Esophagus (tissue), 2 donors: ENCODE measurements at regions not wholly inside any gene's neighbourhood (a gene's known extent, or its start where the extent isn't known, plus 50 kb on each side); places are given as distances from the start of the nearest gene placed in this dataset.

ENCODE experiments used
- H3K27ac ChIP-seq, 2 donors: one replicate each; pipeline ENCODE4 v1.5.1; 2013; ENCODE audit warnings: low read depth in 2 of 2, mild to moderate bottlenecking in 2 of 2, inconsistent platforms in 1 of 2, low read length in 1 of 2, moderate library complexity in 1 of 2
- H3K27me3 ChIP-seq, 2 donors: one replicate each; pipeline ENCODE4 v1.6.1; 2013; ENCODE audit warnings: low read length in 2 of 2, control low read depth in 1 of 2, mild to moderate bottlenecking in 1 of 2; ENCODE audit not compliant: insufficient read depth in 2 of 2, control insufficient read depth in 1 of 2
- H3K36me3 ChIP-seq, 2 donors: one replicate each; pipeline ENCODE4 v1.6.1; 2013; ENCODE audit warnings: low read length in 1 of 2; ENCODE audit not compliant: control insufficient read depth in 2 of 2, insufficient read depth in 2 of 2
- H3K4me1 ChIP-seq, 2 donors: one replicate each; pipeline ENCODE4 v1.6.1; 2013; ENCODE audit warnings: low read length in 1 of 2; ENCODE audit not compliant: control insufficient read depth in 2 of 2, insufficient read depth in 2 of 2
- H3K4me3 ChIP-seq, 2 donors: one replicate each; pipeline ENCODE4 v1.5.1; 2013; ENCODE audit warnings: low read length in 2 of 2, mild to moderate bottlenecking in 2 of 2, low read depth in 1 of 2, moderate library complexity in 1 of 2
- H3K9me3 ChIP-seq, 2 donors: one replicate each; pipeline ENCODE4 v1.6.1; 2013; ENCODE audit warnings: mild to moderate bottlenecking in 2 of 2, low read depth in 1 of 2, low read length in 1 of 2, moderate library complexity in 1 of 2; ENCODE audit not compliant: control insufficient read depth in 2 of 2, insufficient read depth in 1 of 2
- whole genome bisulfite sequencing, 2 donors: extraction: QIAGEN DNeasy Blood & Tissue Kit; methylation state at CpG; one replicate each; pipeline ENCODE4 v1.1.7; 2013; 5-methylcytosine and 5-hydroxymethylcytosine counted together
- donor health status: healthy with polysubstance abuse.
- donor health status: Bipolar disorder and iron deficiency.

- Histone ChIP-seq H3K27me3 (no peaks in the 10 kb centered on the region), H3K36me3 (no peaks in the 10 kb centered on the region), H3K9me3 (peaks cover 0 to 4% of the 10 kb centered on the region in 2 donors), H3K4me3 (no peak overlapping the region), H3K4me1 (no peaks in the 10 kb centered on the region), H3K27ac (no peak overlapping the region)
- WGBS, 2 donors = 91 to 94% methylated on average over 3 of the region's 3 CpGs
These were observed 410.0 kb downstream of the TGFB2 start for GRCh38 chr1:218755128-218755527.

GRCh38 chr1:218759795-218760194 is 413.9 kb upstream of the LYPLAL1 start:
- Histone ChIP-seq H3K9me3 (peaks cover 0 to under 1% of the 10 kb centered on the region in 2 donors), H3K27me3 (no peaks in the 10 kb centered on the region), H3K36me3 (no peaks in the 10 kb centered on the region), H3K4me1 (no peaks in the 10 kb centered on the region), H3K27ac (no peak overlapping the region), H3K4me3 (no peak overlapping the region)
- WGBS, 2 donors = 91 to 94% methylated on average over 3 of the region's 3 CpGs

DNA sequence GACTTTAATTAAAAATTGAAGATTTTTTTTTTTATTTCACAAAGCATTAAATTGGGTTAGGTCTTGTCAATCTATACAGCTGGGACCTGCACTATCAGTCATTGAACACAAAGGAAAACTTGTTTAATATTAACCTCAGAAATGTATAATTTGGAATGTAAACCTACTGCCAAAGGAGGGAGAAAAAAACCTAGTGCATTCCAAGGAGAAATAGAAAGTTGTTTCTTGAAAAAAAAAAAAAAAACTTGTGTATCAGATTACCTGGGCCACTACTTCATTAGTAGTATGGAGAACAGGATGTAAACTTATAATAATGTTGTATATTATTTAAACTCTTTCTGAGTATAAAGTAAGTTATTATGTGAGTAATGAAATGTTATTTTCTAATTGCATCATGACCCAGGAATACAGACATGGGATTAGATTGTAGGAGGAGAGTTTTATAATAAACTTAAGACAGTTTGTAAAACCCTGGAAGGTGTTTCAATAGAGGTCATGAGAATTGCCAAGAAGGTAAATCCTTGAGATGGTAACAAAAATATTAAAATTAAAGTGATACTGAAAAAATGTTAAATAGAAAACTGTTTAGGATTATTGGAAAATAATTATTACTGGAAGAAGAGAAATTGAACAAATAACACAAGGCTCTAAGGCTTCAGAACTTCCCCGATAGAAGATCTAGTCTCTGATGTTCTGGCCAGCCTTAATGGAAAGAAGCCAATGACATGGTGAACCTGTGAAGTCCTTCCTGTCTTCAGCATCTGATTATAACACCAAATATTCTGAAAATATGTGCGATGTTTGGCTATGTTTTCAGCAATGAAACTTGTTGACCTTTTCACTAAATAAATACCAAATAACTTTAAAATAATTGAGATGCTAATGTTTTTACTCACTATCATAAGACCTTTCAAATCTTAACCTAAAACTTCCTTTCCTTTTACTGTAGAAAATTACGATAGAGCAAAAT is 412.8 kb upstream of the LYPLAL1 start:
- no peak overlapping the region for H3K4me3 ChIP-seq
- H3K36me3 ChIP-seq = no peaks in the 10 kb centered on the region
- 86 to 92% methylated on average over 3 of the region's 3 CpGs for WGBS, 2 donors
- no peaks in the 10 kb centered on the region for H3K9me3 ChIP-seq
- H3K27me3 ChIP-seq = no peaks in the 10 kb centered on the region
- no peak overlapping the region for H3K27ac ChIP-seq
- H3K4me1 ChIP-seq = no peaks in the 10 kb centered on the region

- Histone ChIP-seq H3K9me3 (no peaks in the 10 kb centered on the region), H3K27ac (no peak overlapping the region), H3K27me3 (no peaks in the 10 kb centered on the region), H3K4me3 (no peak overlapping the region), H3K4me1 (no peaks in the 10 kb centered on the region), H3K36me3 (no peaks in the 10 kb centered on the region)
- 81 to 89% methylated on average over 2 of the region's 2 CpGs for WGBS, 2 donors
These were observed 410.1 kb upstream of the LYPLAL1 start for GRCh38 chr1:218763538-218763937.

DNA sequence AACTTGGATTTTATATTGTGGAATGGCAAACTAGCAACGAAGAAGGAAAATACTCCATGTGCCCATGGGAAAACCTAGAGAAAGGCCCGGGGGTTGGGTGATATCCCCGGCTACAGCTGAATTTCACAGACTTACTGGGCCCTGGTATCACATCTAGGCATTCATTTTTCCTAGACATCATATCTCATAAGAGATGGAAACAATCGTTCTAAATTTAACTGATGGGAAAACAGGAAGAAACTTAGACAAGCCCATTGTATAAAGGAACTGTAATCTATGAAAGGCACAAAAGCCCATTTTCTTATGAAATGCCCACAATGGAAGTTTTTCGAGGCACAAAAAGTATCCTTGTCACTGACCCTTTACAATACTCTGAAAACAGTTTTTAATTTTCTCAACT is 407.9 kb upstream of the LYPLAL1 start:
- H3K4me3 ChIP-seq = no peak overlapping the region
- H3K9me3 ChIP-seq = no peaks in the 10 kb centered on the region
- no peak overlapping the region for H3K27ac ChIP-seq
- no peaks in the 10 kb centered on the region for H3K4me1 ChIP-seq
- 72 to 74% methylated on average over 5 of the region's 5 CpGs for WGBS, 2 donors
- H3K36me3 ChIP-seq = no peaks in the 10 kb centered on the region
- H3K27me3 ChIP-seq = no peaks in the 10 kb centered on the region

DNA sequence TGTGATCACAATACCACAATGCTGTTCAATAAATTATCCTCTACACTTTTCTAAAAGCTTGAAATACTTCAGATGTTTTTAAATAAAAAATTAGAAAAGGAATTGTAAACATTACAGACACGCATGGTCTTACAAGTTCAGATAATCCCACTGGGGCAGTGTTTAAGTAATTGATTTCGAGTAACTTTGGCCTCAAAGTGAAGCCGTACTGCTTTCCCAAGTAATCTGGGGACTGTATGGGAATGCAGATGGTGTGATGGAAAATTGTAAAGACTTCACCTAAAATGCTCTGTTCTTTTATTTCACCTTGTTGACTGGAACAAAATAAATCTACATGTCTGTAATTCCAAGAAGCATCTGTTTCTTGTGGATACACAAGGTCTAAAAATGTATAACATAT is 401.7 kb upstream of the LYPLAL1 start:
- Histone ChIP-seq H3K36me3 (no peaks in the 10 kb centered on the region), H3K27ac (no peak overlapping the region), H3K9me3 (no peaks in the 10 kb centered on the region), H3K4me3 (no peak overlapping the region), H3K4me1 (no peaks in the 10 kb centered on the region), H3K27me3 (no peaks in the 10 kb centered on the region)
- 70 to 77% methylated on average over 3 of the region's 3 CpGs for WGBS, 2 donors

DNA sequence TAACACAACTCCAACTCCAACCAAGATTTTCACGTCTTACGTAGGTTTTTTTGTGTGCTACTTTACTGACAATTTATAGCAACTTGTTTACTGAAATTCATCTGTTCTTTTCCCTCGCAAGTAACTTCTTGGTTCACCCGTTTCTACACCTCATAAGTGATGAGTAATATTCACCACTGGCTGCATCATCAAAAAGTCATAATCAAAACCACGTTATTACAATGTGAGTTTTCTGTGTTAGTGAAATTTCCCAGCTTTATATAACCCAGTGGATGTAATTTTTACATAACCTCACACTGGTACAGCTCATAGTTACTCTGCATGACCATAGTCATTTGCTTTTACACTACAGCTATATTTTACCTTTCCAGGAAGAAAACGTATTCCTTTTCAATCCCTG is 401.1 kb upstream of the LYPLAL1 start:
- no peak overlapping the region for H3K27ac ChIP-seq
- no peak overlapping the region for H3K4me3 ChIP-seq
- 65 to 71% methylated on average over 6 of the region's 6 CpGs for WGBS, 2 donors
- H3K9me3 ChIP-seq = no peaks in the 10 kb centered on the region
- H3K36me3 ChIP-seq = no peaks in the 10 kb centered on the region
- H3K27me3 ChIP-seq = no peaks in the 10 kb centered on the region
- H3K4me1 ChIP-seq = no peaks in the 10 kb centered on the region

GRCh38 chr1:218775501-218776021 is 398.1 kb upstream of the LYPLAL1 start:
- WGBS, 2 donors = 80 to 86% methylated on average over 4 of the region's 4 CpGs
- Histone ChIP-seq H3K4me3 (no peak overlapping the region), H3K4me1 (no peaks in the 10 kb centered on the region), H3K36me3 (no peaks in the 10 kb centered on the region), H3K9me3 (no peaks in the 10 kb centered on the region), H3K27ac (no peak overlapping the region), H3K27me3 (no peaks in the 10 kb centered on the region)

DNA sequence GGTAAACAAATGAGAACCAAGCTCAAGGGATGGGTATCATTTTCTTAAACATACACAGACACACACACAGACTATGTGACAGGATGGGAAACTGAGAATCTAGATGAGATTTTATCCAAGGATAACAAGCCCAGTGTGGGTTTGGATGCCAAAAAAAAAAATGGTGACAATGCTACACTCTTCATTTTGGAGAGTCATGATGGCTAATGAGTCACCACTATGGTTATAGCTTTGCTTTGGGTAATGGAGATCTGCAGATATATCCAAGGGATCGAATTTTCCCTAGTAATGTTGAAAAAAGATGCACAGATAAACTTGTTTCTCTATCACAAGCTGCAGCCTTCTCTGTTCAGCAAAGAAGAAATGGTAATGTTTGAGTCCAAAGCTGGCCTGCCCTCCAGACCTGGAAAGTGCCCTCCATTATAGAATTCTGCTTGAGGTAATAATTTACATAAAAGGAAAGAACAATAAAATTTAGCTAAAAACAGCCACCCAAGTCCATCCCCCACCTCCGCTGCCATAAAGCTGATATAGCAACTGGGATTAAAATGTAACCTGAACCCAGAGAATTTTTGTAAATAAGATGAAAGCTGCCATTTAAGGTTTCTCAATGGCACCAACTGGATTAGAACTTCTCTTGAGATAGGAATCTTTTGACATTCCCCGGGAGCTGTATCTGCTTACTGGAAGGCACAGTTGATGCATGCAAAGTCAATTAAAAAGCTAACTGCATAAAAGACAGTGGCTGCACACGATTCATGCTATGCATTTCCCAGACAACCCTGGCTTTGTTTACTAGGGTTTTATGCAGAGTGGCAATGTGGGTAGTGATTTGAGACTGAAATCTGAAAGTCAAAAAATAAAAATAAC is 395.2 kb upstream of the LYPLAL1 start:
- H3K4me3 ChIP-seq = no peak overlapping the region
- no peaks in the 10 kb centered on the region for H3K4me1 ChIP-seq
- no peaks in the 10 kb centered on the region for H3K36me3 ChIP-seq
- H3K27ac ChIP-seq = no peak overlapping the region
- 73 to 80% methylated on average over 4 of the region's 4 CpGs for WGBS, 2 donors
- H3K9me3 ChIP-seq = no peaks in the 10 kb centered on the region
- H3K27me3 ChIP-seq = no peaks in the 10 kb centered on the region
